Vagina (tissue), 2 donors: ENCODE measurements at regions not wholly inside any gene's neighbourhood (a gene's known extent, or its start where the extent isn't known, plus 50 kb on each side); places are given as distances from the start of the nearest gene placed in this dataset.

ENCODE experiments used
- CTCF ChIP-seq, 3 experiments: fragments of 450-650 bp in 2 of 3; fragments of 200-600 bp in 1 of 3; sonication (generic) in 1 of 3; IDR thresholded peaks; one replicate each; pipeline ENCODE4 v1.5.1; 2017 to 2019; ENCODE audit warnings: antibody characterized with exemption in 3 of 3, mild to moderate bottlenecking in 2 of 3, moderate library complexity in 2 of 3
- POLR2A ChIP-seq, 2 donors: fragments of 450-650 bp; IDR thresholded peaks; one replicate each; pipeline ENCODE4 v1.6.1; 2017; ENCODE audit warnings: antibody characterized with exemption in 2 of 2, mild to moderate bottlenecking in 2 of 2, moderate library complexity in 2 of 2
- POLR2AphosphoS5 ChIP-seq, 2 donors: sonication (generic); formaldehyde crosslinking; IDR thresholded peaks; one replicate each; pipeline ENCODE4 v1.9.0; 2017; ENCODE audit warnings: antibody characterized with exemption in 2 of 2, mild to moderate bottlenecking in 2 of 2, low read depth in 1 of 2; ENCODE audit not compliant: insufficient read depth in 1 of 2

- no peak for TF ChIP-seq CTCF (IDR thresholded peaks at IDR 0.05)
- no peak for TF ChIP-seq POLR2AphosphoS5 (IDR thresholded peaks at IDR 0.05; ENCODE audit: insufficient read depth in 1 of 2, low read depth in 1 of 2)
- TF ChIP-seq POLR2A (IDR thresholded peaks at IDR 0.05): no peak
Measured at GRCh38 chr5:162502780-162503179, 435.2 kb downstream of the GABRG2 start.
